ENCODE measurements at regions not wholly inside any gene's neighbourhood (a gene's known extent, or its start where the extent isn't known, plus 50 kb on each side); places are given as distances from the start of the nearest gene placed in this dataset.
"Not testable (repeated sequence)": the region's sequence is repeated elsewhere in the genome, so short reads cannot be mapped to it uniquely, and the experiment has no call there.

- Histone ChIP-seq H3K36me3 (no peaks in the 10 kb centered on the region), H3K27ac (no peak overlapping the region), H3K4me1 (peaks cover 0 to 16% (median 2%) of the 10 kb centered on the region in 12 donors), H3K9me3 (no peaks in the 10 kb centered on the region), H3K4me3 (no peak overlapping the region), H3K27me3 (no peaks in the 10 kb centered on the region)
- ATAC-seq: no peak
- whole genome bisulfite sequencing, 4 donors: 61 to 80% (median 70%) methylated on average over 7 of the region's 7 CpGs
- no peak for DNase-seq
- intact Hi-C loops (cut with DNase I): no loop called here
- TF ChIP-seq POLR2A (IDR thresholded peaks at IDR 0.05) (no peak), CTCF (IDR thresholded peaks at IDR 0.05) (no peak)
Measured at GRCh38 chr2:113822087-113822815, 65.8 kb upstream of the SLC35F5 start.

- peak; percentile 79 to 97 (median 88) for ATAC-seq
- H3K27me3 ChIP-seq: no peaks in the 10 kb centered on the region
- no peaks in the 10 kb centered on the region for H3K9me3 ChIP-seq
- DNase-seq: peak in 4 of 5 donors; percentile 18 to 63 (median 42)
- WGBS, 4 donors: 7 to 14% (median 11%) methylated on average over 10 of the region's 10 CpGs
- peaks cover 0 to 4% (median 0%) of the 10 kb centered on the region in 9 donors for H3K36me3 ChIP-seq
- TF ChIP-seq POLR2A (IDR thresholded peaks at IDR 0.05) (no peak), CTCF (IDR thresholded peaks at IDR 0.05) (no peak)
- intact Hi-C loops (cut with DNase I): loop anchor here in 2 of 10 donors (5.0 kb wide), 1 partner anchor 61 kb away; the partner anchor contains the start of gene SLC35F5 (in 2 of the 2)
- peak overlapping the region; percentile 38 to 84 (median 67) for H3K27ac ChIP-seq
- H3K4me1 ChIP-seq: peaks cover 0 to 16% (median 2%) of the 10 kb centered on the region in 12 donors
- peak overlapping the region in 8 of 12 donors; percentile 12 to 49 (median 30) for H3K4me3 ChIP-seq
Measured at GRCh38 chr2:113818382-113818951, 62.0 kb upstream of the SLC35F5 start.

- ATAC-seq; H3K9me3 ChIP-seq; H3K4me3 ChIP-seq; DNase-seq; H3K27me3 ChIP-seq; H3K36me3 ChIP-seq; H3K27ac ChIP-seq; intact Hi-C loops (cut with DNase I): not testable (repeated sequence)
- 71 to 88% (median 81%) methylated on average over 3 of the region's 3 CpGs for WGBS, 4 donors
- peaks cover 0 to 10% (median 2%) of the 10 kb centered on the region in 12 donors for H3K4me1 ChIP-seq
Measured at GRCh38 chr2:113813396-113813795, 57.0 kb upstream of the SLC35F5 start.

GRCh38 chr2:113812204-113812603, 55.8 kb upstream of the SLC35F5 start:
- peak in 1 of 4 donors; percentile 41 for ATAC-seq
- intact Hi-C loops (cut with DNase I): no loop called here

More at GRCh38 chr2:113812204-113812603, 55.8 kb upstream of the SLC35F5 start:
- DNase-seq: no peak
- TF ChIP-seq POLR2A (IDR thresholded peaks at IDR 0.05) (no peak), CTCF (IDR thresholded peaks at IDR 0.05) (no peak)
- Histone ChIP-seq H3K36me3 (peaks cover 0 to 4% (median 0%) of the 10 kb centered on the region in 9 donors), H3K9me3 (no peaks in the 10 kb centered on the region), H3K4me3 (no peak overlapping the region), H3K4me1 (peaks cover 0 to 6% (median 0%) of the 10 kb centered on the region in 12 donors), H3K27me3 (no peaks in the 10 kb centered on the region), H3K27ac (peak overlapping the region in 2 of 12 donors; percentile 15 to 23)
- 29 to 48% (median 34%) methylated on average over 4 of the region's 4 CpGs for WGBS, 4 donors
